ENCODE measurements at regions not wholly inside any gene's neighbourhood (a gene's known extent, or its start where the extent isn't known, plus 50 kb on each side); places are given as distances from the start of the nearest gene placed in this dataset.

- no peak for DNase-seq
Measured at GRCh38 chr15:94924057-94924456, 692.7 kb downstream of the MCTP2 start.

GRCh38 chr15:94924971-94925598 lies 693.7 kb downstream of the MCTP2 start:
- DNase-seq = no peak

- DNase-seq = no peak
Measured at GRCh38 chr15:94925680-94926079, 694.3 kb downstream of the MCTP2 start.

- DNase-seq = no peak
Measured at GRCh38 chr15:94927003-94927402, 695.6 kb downstream of the MCTP2 start.

GRCh38 chr15:94929282-94929681 lies 697.9 kb downstream of the MCTP2 start:
- no peak for DNase-seq

GRCh38 chr15:94930441-94930840 lies 699.1 kb downstream of the MCTP2 start:
- no peak for DNase-seq

- no peak for DNase-seq
Measured at GRCh38 chr15:94930960-94931359, 699.6 kb downstream of the MCTP2 start.

- no peak for DNase-seq
Measured at GRCh38 chr15:94934440-94934839, 703.1 kb downstream of the MCTP2 start.

GRCh38 chr15:94937242-94937641 lies 705.9 kb downstream of the MCTP2 start:
- DNase-seq = no peak

GRCh38 chr15:94943888-94944287 lies 712.5 kb downstream of the MCTP2 start:
- no peak for DNase-seq

GRCh38 chr15:94951538-94951937 lies 720.2 kb downstream of the MCTP2 start:
- DNase-seq = no peak

GRCh38 chr15:94963953-94964352 lies 732.6 kb downstream of the MCTP2 start:
- no peak for DNase-seq

- DNase-seq = no peak
Measured at GRCh38 chr15:94965593-94965992, 734.2 kb downstream of the MCTP2 start.

- DNase-seq = no peak
Measured at GRCh38 chr15:94968133-94968532, 736.8 kb downstream of the MCTP2 start.

- DNase-seq = no peak
Measured at GRCh38 chr15:94970096-94970495, 738.7 kb downstream of the MCTP2 start.

GRCh38 chr15:94970802-94971201 lies 739.4 kb downstream of the MCTP2 start:
- no peak for DNase-seq

GRCh38 chr15:94972314-94972713 lies 741.0 kb downstream of the MCTP2 start:
- DNase-seq = no peak

- no peak for DNase-seq
Measured at GRCh38 chr15:94987085-94987484, 755.7 kb downstream of the MCTP2 start.

GRCh38 chr15:94991718-94992117 lies 760.4 kb downstream of the MCTP2 start:
- no peak for DNase-seq

- DNase-seq = no peak
Measured at GRCh38 chr15:95009635-95010034, 778.3 kb downstream of the MCTP2 start.

GRCh38 chr15:95013381-95013780 lies 782.0 kb downstream of the MCTP2 start:
- no peak for DNase-seq

- DNase-seq = no peak
Measured at GRCh38 chr15:95016511-95017229, 785.3 kb downstream of the MCTP2 start.

GRCh38 chr15:95017666-95018328 lies 786.4 kb downstream of the MCTP2 start:
- peak in 1 of 2 experiments; percentile 10 for DNase-seq

- no peak for DNase-seq
Measured at GRCh38 chr15:95018888-95019545, 787.7 kb downstream of the MCTP2 start.
